Heart left ventricle (tissue), 16 donors: ENCODE measurements at regions not wholly inside any gene's neighbourhood (a gene's known extent, or its start where the extent isn't known, plus 50 kb on each side); places are given as distances from the start of the nearest gene placed in this dataset.
"Not testable (repeated sequence)": the region's sequence is repeated elsewhere in the genome, so short reads cannot be mapped to it uniquely, and the experiment has no call there.

Experiments used
- ATAC-seq, 4 donors: fragments of 200-7000 bp; cut with Tn5 transposase; one replicate each; pipeline ENCODE4 v1.9.1; 2020 to 2022; ENCODE audit warnings: moderate library complexity in 4 of 4, mild to moderate bottlenecking in 3 of 4, moderate number of reproducible peaks in 1 of 4
- DNase-seq, 5 donors: peaks; one replicate each; pipeline ENCODE4 v3.0.0-alpha.2; 2020
- H3K27ac ChIP-seq, 12 donors: fragments of 200-600 bp; sonication (generic) in 4 of 12; one replicate each; pipeline versions ENCODE4 v1.5.0 to v1.8.0; 2016 to 2022; ENCODE audit warnings: mild to moderate bottlenecking in 2 of 12
- H3K27me3 ChIP-seq, 9 donors: fragments of 200-600 bp; sonication (generic) in 2 of 9; one replicate each; pipeline versions ENCODE4 v1.5.1 to v1.8.0; 2016 to 2022; ENCODE audit warnings: mild to moderate bottlenecking in 3 of 9
- H3K36me3 ChIP-seq, 9 donors: fragments of 200-600 bp; sonication (generic) in 2 of 9; one replicate each; pipeline versions ENCODE4 v1.5.0 to v1.8.0; 2018 to 2022; ENCODE audit warnings: mild to moderate bottlenecking in 2 of 9
- H3K4me1 ChIP-seq, 12 donors: fragments of 200-600 bp; sonication (generic) in 4 of 12; one replicate each; pipeline versions ENCODE4 v1.5.0 to v1.8.0; 2016 to 2022; ENCODE audit warnings: mild to moderate bottlenecking in 3 of 12
- H3K4me3 ChIP-seq, 12 donors: fragments of 200-600 bp; sonication (generic) in 4 of 12; one replicate each; pipeline versions ENCODE4 v1.5.0 to v1.8.0; 2017 to 2022; ENCODE audit warnings: mild to moderate bottlenecking in 9 of 12, moderate library complexity in 4 of 12
- H3K9me3 ChIP-seq, 12 donors: fragments of 200-600 bp; sonication (generic) in 4 of 12; one replicate each; pipeline versions ENCODE4 v1.5.0 to v1.8.0; 2016 to 2022; ENCODE audit warnings: mild to moderate bottlenecking in 1 of 12
- CTCF ChIP-seq, 12 donors: fragments of 200-600 bp; sonication (generic) in 4 of 12; IDR thresholded peaks; one replicate each; pipeline versions ENCODE4 v1.5.0 to v1.8.0; 2018 to 2022; ENCODE audit warnings: antibody characterized with exemption in 12 of 12, mild to moderate bottlenecking in 5 of 12
- POLR2A ChIP-seq, 2 donors: fragments of 450-650 bp; IDR thresholded peaks; one replicate each; pipeline ENCODE4 v1.6.1; 2017; ENCODE audit warnings: antibody characterized with exemption in 2 of 2, mild to moderate bottlenecking in 2 of 2, moderate library complexity in 2 of 2
- WGBS, 4 donors: extraction: QIAGEN DNeasy Blood & Tissue Kit in 2 of 4; methylation state at CpG; one replicate each; pipeline versions ENCODE4 v1.1.5 to v1.1.7; 2013 to 2018; 5-methylcytosine and 5-hydroxymethylcytosine counted together
- intact Hi-C, 10 donors: fragments of 100-400 bp; cut with DNase I; formaldehyde crosslinking; loops; one replicate each; pipeline versions ENCODE4 v1.11.1 to v1.14.2; 2022
- donor health status: ischemic (EF 13 %, LVEDD 7.1; RV severe dilation, severe dysfunction).
- donor health status: healthy with polysubstance abuse.
- donor health status: DM: no; HTN: yes; CAD: no.
- donor health status: DM: no; HTN: no; CAD: no.
- donor health status: ischemic (EF 25% LVEDD 6.9; RV normal size, moderate dysfunction).
- donor health status: ischemic (EF 25% LVEDD 5.7; RV mildly dilated, moderate dysfunction).
- donor health status: healthy.
- donor health status: DM: yes; HTN: yes; CAD: no.
- donor health status: ischemic (EF 35%, LVEDD 5.7; RV mildly dilated, moderate dysfunction).
- donor health status: nonischemic (EF 11% LVEDD 7.7; RV severe dilation, severe dysfunction).
- donor health status: DM: yes; HTN: yes; CAD: no.
- donor health status: PGD.
- donor health status: ischemic (EF 29% LVEDD 5.4; RV normal size, mild dysfunction).
- donor health status: nonischemic (EF 23%, LVEDD 6.1; RV moderate dilation, normal function).

- intact Hi-C loops: no loop called here
- 85 to 93% (median 89%) methylated on average over 1 of the region's 1 CpG for WGBS, 4 donors
- TF ChIP-seq CTCF (IDR thresholded peaks at IDR 0.05) (no peak), POLR2A (IDR thresholded peaks at IDR 0.05) (no peak)
- H3K36me3 ChIP-seq: no peaks in the 10 kb centered on the region
- no peak for DNase-seq
- H3K27ac ChIP-seq: no peak overlapping the region
- H3K4me1 ChIP-seq: peaks cover 0 to 9% (median 0%) of the 10 kb centered on the region in 12 donors
- no peak for ATAC-seq
- no peak overlapping the region for H3K4me3 ChIP-seq
- H3K27me3 ChIP-seq: peaks cover 0 to 87% (median 51%) of the 10 kb centered on the region in 9 donors
- peaks cover 0 to 5% (median 0%) of the 10 kb centered on the region in 12 donors for H3K9me3 ChIP-seq
Observed at GRCh38 chr6:28675600-28675999, 149.9 kb downstream of the GPX5 start.

- peaks cover 0 to 74% (median 33%) of the 10 kb centered on the region in 9 donors for H3K27me3 ChIP-seq
- DNase-seq: no peak
- no peak overlapping the region for H3K27ac ChIP-seq
- no peak for TF ChIP-seq CTCF (IDR thresholded peaks at IDR 0.05)
- TF ChIP-seq POLR2A (IDR thresholded peaks at IDR 0.05): no peak
- no peaks in the 10 kb centered on the region for H3K9me3 ChIP-seq
- no peaks in the 10 kb centered on the region for H3K4me1 ChIP-seq
- intact Hi-C loops: loop anchor here in 2 of 10 donors (5.0 to 10.0 kb wide), 2 partner anchors 298 to 905 kb away; partner anchors contain the start of gene OR2H2 (in 1 of the 2)
- H3K36me3 ChIP-seq: no peaks in the 10 kb centered on the region
- ATAC-seq: no peak
- no peak overlapping the region for H3K4me3 ChIP-seq
- WGBS, 4 donors: 14 to 25% (median 19%) methylated on average over 3 of the region's 3 CpGs
Observed at GRCh38 chr6:28682542-28682941, 156.9 kb downstream of the GPX5 start.

GRCh38 chr6:28682956-28683685 lies 157.4 kb downstream of the GPX5 start:
- not testable (repeated sequence) for H3K4me3 ChIP-seq, H3K9me3 ChIP-seq, DNase-seq, H3K36me3 ChIP-seq, H3K4me1 ChIP-seq, H3K27ac ChIP-seq, ATAC-seq
- 60 to 69% (median 67%) methylated on average over 16 of the region's 16 CpGs for WGBS, 4 donors
- intact Hi-C loops: loop anchor here in 2 of 10 donors (5.0 to 10.0 kb wide), 2 partner anchors 298 to 904 kb away; partner anchors contain the start of gene OR2H2 (in 1 of the 2)
- H3K27me3 ChIP-seq: peaks cover 0 to 73% (median 33%) of the 10 kb centered on the region in 9 donors

- H3K27me3 ChIP-seq: peaks cover 0 to 74% (median 28%) of the 10 kb centered on the region in 9 donors
- DNase-seq (no peak), ATAC-seq (no peak)
- peak overlapping the region in 2 of 12 donors; percentile 9 to 16 for H3K4me3 ChIP-seq
- WGBS, 4 donors: 37 to 48% (median 40%) methylated on average over 9 of the region's 9 CpGs
- intact Hi-C loops: loop anchor here in 3 of 10 donors (2.0 to 10.0 kb wide), 3 partner anchors 299 to 903 kb away; partner anchors contain the start of gene OR2H2 (in 1 of the 3)
- H3K36me3 ChIP-seq: no peaks in the 10 kb centered on the region
- no peaks in the 10 kb centered on the region for H3K9me3 ChIP-seq
- TF ChIP-seq POLR2A (IDR thresholded peaks at IDR 0.05) (no peak), CTCF (IDR thresholded peaks at IDR 0.05) (peak in 11 of 12 donors; percentile 27 to 54 (median 39))
- no peak overlapping the region for H3K27ac ChIP-seq
- no peaks in the 10 kb centered on the region for H3K4me1 ChIP-seq
Observed at GRCh38 chr6:28683945-28684538, 158.4 kb downstream of the GPX5 start.

GRCh38 chr6:28685960-28686359 lies 160.3 kb downstream of the GPX5 start:
- H3K4me1 ChIP-seq, H3K9me3 ChIP-seq, DNase-seq, H3K36me3 ChIP-seq, ATAC-seq, H3K27ac ChIP-seq: not testable (repeated sequence)
- intact Hi-C loops: loop anchor here (1.0 to 10.0 kb wide), 10 partner anchors 151 to 905 kb away; partner anchors contain the start of gene OR2H2 (in 6 of the 10)
- WGBS, 4 donors: 16 to 29% (median 26%) methylated on average over 3 of the region's 3 CpGs
- Histone ChIP-seq H3K27me3 (peaks cover 0 to 70% (median 30%) of the 10 kb centered on the region in 9 donors), H3K4me3 (peak overlapping the region in 4 of 12 donors; percentile 3 to 24 (median 16))
